SKM-1 (cell line): ENCODE measurements at regions not wholly inside any gene's neighbourhood (a gene's known extent, or its start where the extent isn't known, plus 50 kb on each side); places are given as distances from the start of the nearest gene placed in this dataset.
"Not testable (repeated sequence)": the region's sequence is repeated elsewhere in the genome, so short reads cannot be mapped to it uniquely, and the experiment has no call there.

Experiments
- DNase-seq: peaks from one replicate; lab custom pipeline; 2025; ENCODE audit not compliant: unreplicated experiment; lab: John Stamatoyannopoulos, UW

GRCh38 chr2:57677296-57677695, 369.3 kb upstream of the VRK2 start:
- no peak for DNase-seq

- DNase-seq, result no peak
Measured at GRCh38 chr2:57681650-57682049, 365.0 kb upstream of the VRK2 start.

GRCh38 chr2:57685032-57685431, 361.6 kb upstream of the VRK2 start:
- DNase-seq, result no peak

- DNase-seq, result no peak
Measured at GRCh38 chr2:57692395-57692794, 354.2 kb upstream of the VRK2 start.

- no peak for DNase-seq
Measured at GRCh38 chr2:57693177-57693576, 353.4 kb upstream of the VRK2 start.

- no peak for DNase-seq
Measured at GRCh38 chr2:57693965-57694364, 352.6 kb upstream of the VRK2 start.

- DNase-seq, result no peak
Measured at GRCh38 chr2:57696016-57696415, 350.6 kb upstream of the VRK2 start.

- no peak for DNase-seq
Measured at GRCh38 chr2:57698392-57698791, 348.2 kb upstream of the VRK2 start.

GRCh38 chr2:57698935-57699449, 347.6 kb upstream of the VRK2 start:
- DNase-seq, result no peak

GRCh38 chr2:57701391-57701791, 345.2 kb upstream of the VRK2 start:
- DNase-seq, result no peak

- DNase-seq, result no peak
Measured at GRCh38 chr2:57703407-57703806, 343.2 kb upstream of the VRK2 start.

- not testable (repeated sequence) for DNase-seq
Measured at GRCh38 chr2:57707794-57708193, 338.8 kb upstream of the VRK2 start.

GRCh38 chr2:57711991-57712390, 334.6 kb upstream of the VRK2 start:
- DNase-seq, result no peak

GRCh38 chr2:57720728-57721627, 325.6 kb upstream of the VRK2 start:
- no peak for DNase-seq

- DNase-seq, result no peak
Measured at GRCh38 chr2:57725337-57725947, 321.2 kb upstream of the VRK2 start.

- no peak for DNase-seq
Measured at GRCh38 chr2:57726294-57726693, 320.3 kb upstream of the VRK2 start.

- no peak for DNase-seq
Measured at GRCh38 chr2:57728691-57729090, 317.9 kb upstream of the VRK2 start.

GRCh38 chr2:57733956-57734355, 312.6 kb upstream of the VRK2 start:
- no peak for DNase-seq

- no peak for DNase-seq
Measured at GRCh38 chr2:57740891-57741290, 305.7 kb upstream of the VRK2 start.

- DNase-seq, result no peak
Measured at GRCh38 chr2:57753636-57754035, 293.0 kb upstream of the VRK2 start.

GRCh38 chr2:57758686-57759085, 287.9 kb upstream of the VRK2 start:
- DNase-seq, result no peak

- no peak for DNase-seq
Measured at GRCh38 chr2:57759131-57759530, 287.5 kb upstream of the VRK2 start.
